Liver (tissue), 8 donors: ENCODE measurements at regions not wholly inside any gene's neighbourhood (a gene's known extent, or its start where the extent isn't known, plus 50 kb on each side); places are given as distances from the start of the nearest gene placed in this dataset.

Source experiments
- DNase-seq: peaks from one replicate; pipeline ENCODE4 v3.0.0-alpha.2; 2017; ENCODE audit warnings: low spot score
- H3K27ac ChIP-seq, 2 donors: one replicate each; pipeline ENCODE4 v1.7.0; 2013; ENCODE audit warnings: inconsistent platforms in 2 of 2, low read length in 2 of 2, control low read depth in 1 of 2, low read depth in 1 of 2, mild to moderate bottlenecking in 1 of 2
- H3K27me3 ChIP-seq, 4 donors: one replicate each; pipeline versions ENCODE4 v1.6.1 to v1.7.0; 2013; ENCODE audit warnings: low read length in 3 of 4, inconsistent platforms in 1 of 4, mild to moderate bottlenecking in 1 of 4, moderate library complexity in 1 of 4; ENCODE audit not compliant: control insufficient read depth in 4 of 4, insufficient read depth in 4 of 4
- H3K36me3 ChIP-seq, 4 donors: one replicate each; pipeline versions ENCODE4 v1.6.1 to v1.7.0; 2013; ENCODE audit warnings: low read length in 3 of 4, mild to moderate bottlenecking in 3 of 4, low read depth in 1 of 4, moderate library complexity in 1 of 4; ENCODE audit not compliant: control insufficient read depth in 4 of 4, insufficient read depth in 3 of 4
- H3K4me1 ChIP-seq, 4 donors: one replicate each; pipeline versions ENCODE4 v1.6.1 to v1.7.0; 2013; ENCODE audit warnings: low read length in 3 of 4, mild to moderate bottlenecking in 3 of 4, moderate library complexity in 1 of 4; ENCODE audit not compliant: control insufficient read depth in 4 of 4, insufficient read depth in 4 of 4
- H3K4me3 ChIP-seq, 3 donors: one replicate each; pipeline versions ENCODE4 v1.6.1 to v1.7.0; 2013; ENCODE audit warnings: low read length in 3 of 3, control low read depth in 1 of 3, low read depth in 1 of 3, mild to moderate bottlenecking in 1 of 3
- H3K9ac ChIP-seq, 2 donors: one replicate each; pipeline ENCODE4 v1.7.0; 2013; ENCODE audit warnings: low read length in 2 of 2, mild to moderate bottlenecking in 2 of 2, moderate library complexity in 2 of 2, control low read depth in 1 of 2, low read depth in 1 of 2
- H3K9me3 ChIP-seq, 4 donors: one replicate each; pipeline versions ENCODE4 v1.6.1 to v1.7.0; 2013; ENCODE audit warnings: low read length in 3 of 4; ENCODE audit not compliant: control insufficient read depth in 4 of 4
- GABPA ChIP-seq, 2 donors: IDR thresholded peaks in 1 of 2; conservative IDR thresholded peaks in 1 of 2; 2 replicates each; pipeline ENCODE4 v1.6.1; 2016; ENCODE audit warnings: antibody characterized with exemption in 2 of 2, mild to moderate bottlenecking in 1 of 2, moderate library complexity in 1 of 2
- HNF4A ChIP-seq, 2 donors: conservative IDR thresholded peaks; 2 replicates each; pipeline ENCODE4 v1.6.1; 2016; ENCODE audit warnings: antibody characterized with exemption in 2 of 2, mild to moderate bottlenecking in 2 of 2
- HNF4G ChIP-seq: IDR thresholded peaks from 2 replicates; pipeline ENCODE4 v1.6.1; 2016; ENCODE audit warnings: antibody characterized with exemption
- JUND ChIP-seq, 2 donors: IDR thresholded peaks; 2 replicates each; pipeline ENCODE4 v1.6.1; 2016; ENCODE audit warnings: antibody characterized with exemption in 2 of 2
- NR2F2 ChIP-seq: IDR thresholded peaks from 2 replicates; pipeline ENCODE4 v1.6.1; 2016; ENCODE audit warnings: antibody characterized with exemption
- RAD21 ChIP-seq, 2 donors: IDR thresholded peaks; 2 replicates each; pipeline ENCODE4 v1.6.1; 2016; ENCODE audit warnings: antibody characterized with exemption in 2 of 2, mild to moderate bottlenecking in 2 of 2
- SP1 ChIP-seq: IDR thresholded peaks from 2 replicates; pipeline ENCODE4 v1.6.1; 2018; ENCODE audit warnings: antibody characterized with exemption, mild to moderate bottlenecking
- WGBS: extraction: QIAGEN DNeasy Blood & Tissue Kit; methylation state at CpG from one replicate; pipeline ENCODE4 v1.1.7; 2013; 5-methylcytosine and 5-hydroxymethylcytosine counted together
- TF ChIP-seq, protein P1 (sequence below): IDR thresholded peaks from 2 replicates; pipeline ENCODE4 v1.6.1; 2016; ENCODE audit warnings: antibody characterized with exemption
- TF ChIP-seq, protein P2 (sequence below): fragments of 150-350 bp; IDR thresholded peaks from 2 replicates; pipeline ENCODE4 v1.5.1; 2017; ENCODE audit warnings: improper control_type of control experiment, low read depth, low read length; ENCODE audit not compliant: missing input control
- TF ChIP-seq, protein P3 (sequence below): IDR thresholded peaks from 2 replicates; pipeline ENCODE4 v1.6.1; 2016; ENCODE audit warnings: antibody characterized with exemption
- TF ChIP-seq, protein P4 (sequence below): IDR thresholded peaks from 2 replicates; pipeline ENCODE4 v1.6.1; 2016; ENCODE audit warnings: antibody characterized with exemption
- donor health status: healthy.
- donor health status: healthy.
- donor health status: healthy.
- donor health status: healthy.
- donor health status: healthy.

DNA sequence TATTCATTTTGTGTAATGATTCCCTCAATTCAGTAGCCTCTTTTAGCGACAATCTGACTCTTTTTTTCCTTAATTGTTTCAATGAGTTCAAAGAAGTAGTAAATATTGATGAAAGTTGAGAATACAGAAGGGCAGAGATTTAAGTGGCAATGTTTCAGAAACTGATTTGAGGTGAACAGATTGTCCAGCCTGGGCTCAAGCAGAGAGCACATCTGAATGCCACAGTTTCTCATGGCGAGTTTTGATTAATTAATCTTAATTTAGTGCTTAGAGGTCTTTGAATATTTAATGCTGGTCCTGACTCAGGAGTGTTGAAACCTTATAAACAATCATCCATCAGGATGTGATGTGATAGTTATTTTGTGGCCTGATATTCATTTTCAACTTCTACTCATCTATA is 890.7 kb upstream of the SLITRK6 start:
- DNase-seq, result no peak
- 34% methylated on average over 2 of the region's 2 CpGs for WGBS
- TF ChIP-seq SP1 (no peak), HNF4G (no peak), NR2F2 (no peak), JUND (IDR thresholded peaks at IDR 0.05) (no peak)
- no peak overlapping the region for H3K9ac ChIP-seq
- H3K27me3 ChIP-seq, result no peaks in the 10 kb centered on the region
- H3K4me1 ChIP-seq, result no peaks in the 10 kb centered on the region
- no peaks in the 10 kb centered on the region for H3K36me3 ChIP-seq
- no peak overlapping the region for H3K27ac ChIP-seq
- H3K9me3 ChIP-seq, result no peaks in the 10 kb centered on the region
- H3K4me3 ChIP-seq, result no peak overlapping the region

DNA sequence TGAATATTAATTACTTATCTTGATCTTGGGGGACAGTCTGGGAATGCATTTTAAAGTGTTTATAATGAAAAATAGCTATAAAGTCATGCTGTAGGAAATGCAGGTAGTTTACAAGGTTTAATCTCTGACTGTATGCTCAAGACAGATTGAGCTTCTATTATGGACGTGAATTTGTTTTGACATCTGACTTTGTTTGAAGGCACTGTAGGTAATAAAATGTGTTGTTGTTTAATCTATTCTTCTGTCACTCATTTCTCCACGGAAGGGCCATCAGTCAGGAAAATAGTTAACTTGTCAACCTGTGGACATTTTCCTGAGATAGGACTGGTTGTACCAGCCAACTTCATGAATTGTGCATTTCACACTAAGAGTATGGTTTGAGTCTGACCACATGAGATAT is 893.1 kb upstream of the SLITRK6 start:
- DNase-seq, result no peak
- Histone ChIP-seq H3K4me3 (no peak overlapping the region), H3K4me1 (no peaks in the 10 kb centered on the region), H3K27me3 (no peaks in the 10 kb centered on the region), H3K9me3 (no peaks in the 10 kb centered on the region), H3K36me3 (no peaks in the 10 kb centered on the region), H3K9ac (no peak overlapping the region), H3K27ac (no peak overlapping the region)
- WGBS, result 66% methylated on average over 2 of the region's 2 CpGs
- TF ChIP-seq, protein P1, sequence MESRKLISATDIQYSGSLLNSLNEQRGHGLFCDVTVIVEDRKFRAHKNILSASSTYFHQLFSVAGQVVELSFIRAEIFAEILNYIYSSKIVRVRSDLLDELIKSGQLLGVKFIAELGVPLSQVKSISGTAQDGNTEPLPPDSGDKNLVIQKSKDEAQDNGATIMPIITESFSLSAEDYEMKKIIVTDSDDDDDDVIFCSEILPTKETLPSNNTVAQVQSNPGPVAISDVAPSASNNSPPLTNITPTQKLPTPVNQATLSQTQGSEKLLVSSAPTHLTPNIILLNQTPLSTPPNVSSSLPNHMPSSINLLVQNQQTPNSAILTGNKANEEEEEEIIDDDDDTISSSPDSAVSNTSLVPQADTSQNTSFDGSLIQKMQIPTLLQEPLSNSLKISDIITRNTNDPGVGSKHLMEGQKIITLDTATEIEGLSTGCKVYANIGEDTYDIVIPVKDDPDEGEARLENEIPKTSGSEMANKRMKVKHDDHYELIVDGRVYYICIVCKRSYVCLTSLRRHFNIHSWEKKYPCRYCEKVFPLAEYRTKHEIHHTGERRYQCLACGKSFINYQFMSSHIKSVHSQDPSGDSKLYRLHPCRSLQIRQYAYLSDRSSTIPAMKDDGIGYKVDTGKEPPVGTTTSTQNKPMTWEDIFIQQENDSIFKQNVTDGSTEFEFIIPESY, result no peak
- no peak for TF ChIP-seq RAD21 (IDR thresholded peaks at IDR 0.05)
- TF ChIP-seq GABPA (IDR thresholded peaks at IDR 0.05 in 1 of 2, conservative IDR thresholded peaks at IDR 0.05 in 1 of 2), result no peak
- TF ChIP-seq SP1, result no peak
- TF ChIP-seq NR2F2, result no peak
- TF ChIP-seq, protein P2, sequence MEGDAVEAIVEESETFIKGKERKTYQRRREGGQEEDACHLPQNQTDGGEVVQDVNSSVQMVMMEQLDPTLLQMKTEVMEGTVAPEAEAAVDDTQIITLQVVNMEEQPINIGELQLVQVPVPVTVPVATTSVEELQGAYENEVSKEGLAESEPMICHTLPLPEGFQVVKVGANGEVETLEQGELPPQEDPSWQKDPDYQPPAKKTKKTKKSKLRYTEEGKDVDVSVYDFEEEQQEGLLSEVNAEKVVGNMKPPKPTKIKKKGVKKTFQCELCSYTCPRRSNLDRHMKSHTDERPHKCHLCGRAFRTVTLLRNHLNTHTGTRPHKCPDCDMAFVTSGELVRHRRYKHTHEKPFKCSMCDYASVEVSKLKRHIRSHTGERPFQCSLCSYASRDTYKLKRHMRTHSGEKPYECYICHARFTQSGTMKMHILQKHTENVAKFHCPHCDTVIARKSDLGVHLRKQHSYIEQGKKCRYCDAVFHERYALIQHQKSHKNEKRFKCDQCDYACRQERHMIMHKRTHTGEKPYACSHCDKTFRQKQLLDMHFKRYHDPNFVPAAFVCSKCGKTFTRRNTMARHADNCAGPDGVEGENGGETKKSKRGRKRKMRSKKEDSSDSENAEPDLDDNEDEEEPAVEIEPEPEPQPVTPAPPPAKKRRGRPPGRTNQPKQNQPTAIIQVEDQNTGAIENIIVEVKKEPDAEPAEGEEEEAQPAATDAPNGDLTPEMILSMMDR, result no peak
- no peak for TF ChIP-seq JUND (IDR thresholded peaks at IDR 0.05)
- TF ChIP-seq, protein P3, sequence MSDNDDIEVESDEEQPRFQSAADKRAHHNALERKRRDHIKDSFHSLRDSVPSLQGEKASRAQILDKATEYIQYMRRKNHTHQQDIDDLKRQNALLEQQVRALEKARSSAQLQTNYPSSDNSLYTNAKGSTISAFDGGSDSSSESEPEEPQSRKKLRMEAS, result no peak

DNA sequence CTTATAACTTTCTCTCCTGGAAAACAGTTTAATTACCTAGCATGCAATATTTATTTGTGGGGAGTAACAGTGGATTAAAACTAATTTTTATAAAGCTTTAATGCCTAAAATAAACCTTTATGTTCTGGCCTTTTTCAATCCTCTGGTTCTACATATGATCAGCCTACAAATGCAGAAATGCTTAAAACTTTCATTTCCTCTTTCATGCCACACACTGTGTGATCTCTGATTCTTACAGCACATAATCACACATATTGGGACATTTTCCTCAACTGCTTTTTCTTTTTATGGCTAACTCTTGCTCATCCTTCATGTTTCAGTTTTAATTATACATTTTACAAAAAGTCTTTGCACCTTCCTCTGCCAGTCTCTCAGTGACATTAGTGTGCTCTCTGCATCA is 910.8 kb upstream of the SLITRK6 start:
- TF ChIP-seq JUND (IDR thresholded peaks at IDR 0.05), result no peak
- no peak for TF ChIP-seq NR2F2
- TF ChIP-seq, protein P4, sequence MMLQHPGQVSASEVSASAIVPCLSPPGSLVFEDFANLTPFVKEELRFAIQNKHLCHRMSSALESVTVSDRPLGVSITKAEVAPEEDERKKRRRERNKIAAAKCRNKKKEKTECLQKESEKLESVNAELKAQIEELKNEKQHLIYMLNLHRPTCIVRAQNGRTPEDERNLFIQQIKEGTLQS, result no peak
- TF ChIP-seq, protein P2, result no peak
- TF ChIP-seq HNF4A (conservative IDR thresholded peaks at IDR 0.05), result no peak
- Histone ChIP-seq H3K27me3 (no peaks in the 10 kb centered on the region), H3K27ac (no peak overlapping the region), H3K4me1 (no peaks in the 10 kb centered on the region), H3K9ac (no peak overlapping the region), H3K9me3 (no peaks in the 10 kb centered on the region), H3K36me3 (no peaks in the 10 kb centered on the region), H3K4me3 (no peak overlapping the region)
- no peak for DNase-seq
